HG02588 (cell line): ENCODE measurements at regions not wholly inside any gene's neighbourhood (a gene's known extent, or its start where the extent isn't known, plus 50 kb on each side); places are given as distances from the start of the nearest gene placed in this dataset.
"Not testable (repeated sequence)": the region's sequence is repeated elsewhere in the genome, so short reads cannot be mapped to it uniquely, and the experiment has no call there.

Experiments
- ATAC-seq: cut with Tn5 transposase; IDR thresholded peaks from one replicate; pipeline ENCODE4 v1.9.1; 2021; ENCODE audit warnings: mild to moderate bottlenecking, moderate library complexity; ENCODE audit not compliant: unreplicated experiment

DNA sequence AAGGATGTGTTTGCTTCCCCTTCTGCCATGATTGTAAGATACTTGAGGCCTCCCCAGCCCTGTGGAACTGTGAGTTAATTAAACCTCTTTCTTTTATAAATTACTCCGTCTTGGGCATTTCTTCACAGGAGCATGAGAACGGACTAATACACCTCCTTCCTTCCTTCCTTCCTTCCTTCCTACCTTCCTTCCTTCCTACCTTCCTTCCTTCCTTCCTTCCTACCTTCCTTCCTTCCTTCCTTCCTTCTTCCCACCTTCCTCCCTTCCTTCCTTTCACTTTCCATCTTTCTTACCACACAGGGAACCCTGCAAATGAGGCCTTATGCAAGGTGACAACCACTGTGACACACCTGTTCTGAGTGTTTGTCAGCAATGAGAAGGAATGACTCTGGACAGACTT is 141.3 kb upstream of the EXOC2 start:
- no peak for ATAC-seq

DNA sequence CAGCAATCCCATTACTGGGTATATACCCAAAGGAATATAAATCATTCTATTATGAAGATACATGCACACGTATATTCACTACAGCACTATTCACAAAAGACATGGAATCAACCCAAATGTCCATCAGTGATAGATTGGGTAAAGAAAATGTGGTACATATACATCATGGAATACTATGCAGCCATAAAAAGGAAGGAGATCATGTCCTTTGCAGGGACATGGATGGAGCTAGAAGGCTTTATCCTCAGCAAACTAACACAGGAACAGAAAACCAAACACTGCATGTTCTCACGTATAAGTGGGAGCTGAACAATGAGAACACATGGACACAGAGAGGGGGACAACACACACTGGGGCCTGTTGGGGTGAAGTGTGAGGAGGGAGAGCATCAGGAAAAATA is 139.9 kb upstream of the EXOC2 start:
- ATAC-seq: not testable (repeated sequence)

DNA sequence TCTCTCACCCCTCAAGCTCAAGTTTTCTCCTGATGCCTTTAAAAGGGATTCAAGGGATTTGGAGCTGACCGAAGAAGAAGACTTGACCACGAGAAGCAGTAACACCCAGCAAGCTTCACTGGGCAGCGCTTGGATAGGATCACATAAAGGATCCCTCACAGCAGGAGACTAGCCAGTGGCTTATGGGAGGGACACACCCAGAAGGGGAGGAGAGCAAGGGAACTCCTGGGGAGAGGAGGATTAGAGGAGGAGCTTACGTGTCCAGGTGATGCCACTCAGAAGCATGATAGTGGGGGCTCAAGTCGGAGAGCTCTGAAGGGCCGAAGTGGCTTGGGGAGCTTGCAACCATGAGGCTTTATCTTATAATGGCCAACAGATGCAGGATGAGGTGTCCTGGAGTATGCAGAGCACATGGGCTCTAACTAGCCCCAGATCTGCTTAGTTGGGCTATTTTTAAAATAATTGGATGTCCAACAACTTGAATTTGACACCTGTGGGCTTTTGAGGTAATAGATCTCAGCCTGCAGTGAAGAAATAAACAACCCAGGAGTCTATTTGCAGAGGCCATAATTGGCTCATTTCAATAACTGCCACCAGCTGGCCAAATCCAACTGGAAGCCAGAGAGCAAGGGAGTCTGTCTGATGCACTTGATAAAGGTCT is 137.9 kb upstream of the EXOC2 start:
- ATAC-seq: no peak

DNA sequence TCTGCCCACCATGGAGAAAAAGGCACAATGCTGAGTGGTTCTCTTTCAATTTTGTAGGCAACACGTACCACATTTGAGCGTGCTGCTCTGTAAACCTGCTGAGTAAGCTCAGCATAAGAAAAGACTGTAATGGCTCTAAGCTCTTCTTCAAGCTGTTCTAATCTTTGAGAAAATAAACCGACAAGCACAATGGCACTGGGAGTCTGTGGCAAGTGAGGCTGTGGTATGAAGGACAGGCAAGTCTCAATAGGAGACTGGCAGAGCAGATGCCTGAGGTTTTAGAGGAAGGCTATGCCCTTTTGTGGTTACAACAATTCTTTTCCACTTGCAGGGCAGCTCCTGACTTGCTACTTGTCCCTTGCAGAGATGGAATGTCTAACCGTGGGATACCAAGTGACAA is 136.7 kb upstream of the EXOC2 start:
- ATAC-seq: no peak

DNA sequence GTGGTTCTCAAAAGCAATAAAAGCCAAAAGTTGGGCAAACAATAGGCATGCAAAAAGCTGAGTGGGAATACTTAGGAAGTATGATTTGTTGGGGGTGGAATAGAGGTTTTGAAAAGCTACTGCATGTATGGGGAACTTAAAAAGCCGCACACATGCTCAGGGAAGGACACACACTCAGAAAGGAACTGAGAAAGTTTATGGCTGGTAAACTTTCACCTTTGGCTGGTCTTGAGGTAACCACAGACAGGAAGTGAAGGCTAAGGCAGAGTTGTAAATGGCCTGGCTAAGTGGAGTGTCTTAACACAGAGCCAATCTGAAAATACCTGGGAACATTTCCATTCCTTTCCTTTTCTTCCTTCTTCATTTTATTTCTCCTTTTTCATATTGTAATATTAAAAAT is 134.5 kb upstream of the EXOC2 start:
- ATAC-seq: no peak

DNA sequence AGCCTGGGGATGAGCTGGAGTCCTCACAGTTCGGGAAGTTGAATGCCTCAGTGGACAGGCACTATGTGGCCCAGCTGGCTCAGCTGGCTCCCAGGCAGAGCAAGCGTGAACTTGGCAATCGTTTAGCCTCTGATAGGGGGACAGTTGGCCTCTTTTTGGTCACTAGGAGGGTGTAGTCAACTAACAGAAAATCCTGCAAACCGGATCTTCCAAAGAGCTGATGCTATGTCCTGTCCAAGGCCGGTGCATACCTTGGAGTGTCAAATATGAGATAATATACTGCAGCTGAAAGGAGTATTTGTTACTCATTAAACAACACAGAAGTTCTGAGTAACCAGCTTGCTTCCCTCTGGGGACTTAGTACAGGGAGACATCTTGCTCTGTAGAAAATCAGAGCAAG is 126.2 kb upstream of the EXOC2 start:
- no peak for ATAC-seq

DNA sequence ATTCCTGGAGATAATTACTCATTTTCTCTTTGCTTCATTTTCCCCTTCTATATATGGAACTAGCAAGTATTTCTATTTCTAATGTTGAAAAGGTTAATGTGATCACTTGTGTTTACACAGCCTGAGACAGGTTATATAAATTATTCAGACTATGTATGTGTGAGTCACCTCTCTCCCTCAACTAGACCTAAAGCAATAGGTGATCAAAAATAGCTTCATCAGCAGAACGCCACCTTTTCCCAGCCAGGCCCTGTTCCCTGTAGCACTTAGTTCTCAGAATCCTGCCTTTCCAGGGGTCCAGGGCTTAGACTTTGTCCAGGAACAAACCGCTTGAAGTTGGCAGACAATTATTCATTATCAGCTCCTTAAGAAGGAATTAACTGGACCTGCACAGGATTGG is 125.3 kb upstream of the EXOC2 start:
- ATAC-seq: no peak

DNA sequence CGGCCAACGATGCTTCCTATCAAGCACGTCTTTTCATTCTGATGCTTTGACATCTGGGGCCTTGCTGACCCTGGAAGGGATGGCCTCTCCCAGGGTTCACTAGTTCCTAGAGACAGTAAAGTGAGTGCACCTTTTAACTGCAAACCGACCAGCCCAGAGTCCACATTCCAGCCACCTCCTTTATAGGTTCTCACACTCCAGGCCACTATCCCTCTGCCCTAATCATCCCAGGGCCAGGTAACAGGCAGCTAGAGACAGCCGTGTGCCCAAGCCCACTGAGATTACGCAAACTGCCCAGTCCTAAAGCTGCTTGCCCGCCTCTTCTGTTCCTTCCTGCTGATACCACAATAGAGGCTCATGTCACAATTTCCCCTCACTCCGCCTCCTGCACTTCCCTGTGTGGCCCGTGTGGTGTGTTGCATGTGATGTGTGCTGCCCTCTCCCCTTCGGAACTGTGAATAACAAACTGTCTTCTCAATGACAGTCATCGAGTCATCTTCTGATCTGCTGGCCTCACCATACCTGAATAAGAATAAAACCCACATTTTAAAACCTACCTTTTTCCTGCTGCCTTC is 123.7 kb upstream of the EXOC2 start:
- ATAC-seq: no peak

DNA sequence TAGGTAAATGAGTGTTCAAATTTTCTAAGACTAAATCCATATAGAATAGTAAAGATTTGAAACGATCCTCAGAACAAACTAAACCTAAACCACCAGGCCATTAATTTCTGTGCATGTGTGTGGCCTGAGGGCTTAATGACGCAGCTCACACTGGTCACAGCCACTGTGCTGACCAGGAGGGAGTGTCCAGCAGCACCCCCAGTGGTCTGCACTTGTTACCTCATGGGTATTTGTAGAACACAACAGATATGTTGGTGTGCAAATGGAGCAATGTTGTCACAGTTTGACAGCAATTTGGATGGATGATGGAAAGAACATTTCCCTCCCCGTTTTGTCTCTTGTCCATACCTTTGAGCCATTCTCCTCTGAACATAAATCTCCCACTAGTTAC is 122.4 kb upstream of the EXOC2 start:
- ATAC-seq: no peak

DNA sequence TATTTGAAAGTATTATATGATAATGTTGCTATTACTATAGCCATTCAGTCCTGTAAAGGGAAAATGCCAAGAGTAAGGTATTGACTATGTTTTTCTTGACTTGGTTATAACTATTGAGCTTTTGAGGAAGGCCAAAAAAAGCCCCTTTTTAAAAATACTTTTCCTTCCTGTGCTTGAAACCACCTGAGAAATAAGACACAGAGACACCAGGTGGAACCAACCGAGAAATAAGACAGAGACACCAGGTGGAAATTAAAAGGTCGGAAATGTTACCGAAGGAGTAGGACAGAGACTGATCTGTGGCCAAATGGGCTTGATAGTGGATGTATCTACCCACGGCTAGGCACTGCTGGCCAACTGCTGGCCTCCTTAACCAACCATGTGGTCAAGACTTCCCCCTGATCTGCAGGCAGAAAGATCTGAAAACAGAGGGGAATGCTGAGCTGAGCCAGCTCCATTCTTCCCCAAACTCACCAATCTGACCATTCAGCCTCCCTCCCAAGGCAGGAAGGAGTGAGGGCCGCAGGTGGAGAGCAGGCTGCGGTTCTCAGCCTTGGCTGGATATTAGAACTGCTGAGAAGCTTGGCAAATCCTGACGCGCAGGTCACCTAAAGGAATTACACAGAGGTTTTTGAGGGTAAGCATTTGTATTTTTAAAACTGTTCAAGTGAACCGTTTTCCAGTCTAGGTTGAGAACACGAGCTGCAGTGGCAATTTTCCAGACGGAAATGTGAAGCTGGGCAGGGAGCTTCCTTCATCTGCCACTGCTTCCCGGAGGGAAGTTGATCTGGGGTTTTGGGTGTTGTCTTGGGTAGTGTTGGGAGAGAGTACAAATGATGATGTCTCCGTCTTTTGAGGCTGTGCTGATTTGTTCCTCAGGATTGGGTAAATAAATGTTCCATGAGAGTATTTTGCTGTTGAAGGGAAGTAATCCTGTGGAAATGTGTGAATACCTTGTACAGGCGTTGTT is 121.7 kb upstream of the EXOC2 start:
- no peak for ATAC-seq

DNA sequence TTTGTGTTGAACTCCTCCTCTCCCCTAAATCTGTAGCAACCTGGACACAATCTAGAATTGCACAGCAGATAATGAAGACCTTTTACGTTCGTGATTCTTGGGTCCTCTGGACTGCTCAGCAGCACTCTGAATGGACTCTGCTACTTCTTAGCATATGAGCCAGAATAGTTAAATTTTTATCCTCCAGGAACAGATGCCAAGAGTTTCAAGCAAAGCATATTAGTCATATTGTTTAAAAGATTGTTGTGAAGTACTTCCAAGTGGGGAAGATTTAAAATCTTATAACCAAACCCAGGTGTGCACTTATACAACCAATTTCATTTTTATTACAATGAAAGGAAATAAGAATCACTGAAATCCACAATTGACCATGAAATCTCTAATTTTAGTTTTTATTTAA is 118.9 kb upstream of the EXOC2 start:
- ATAC-seq: no peak

DNA sequence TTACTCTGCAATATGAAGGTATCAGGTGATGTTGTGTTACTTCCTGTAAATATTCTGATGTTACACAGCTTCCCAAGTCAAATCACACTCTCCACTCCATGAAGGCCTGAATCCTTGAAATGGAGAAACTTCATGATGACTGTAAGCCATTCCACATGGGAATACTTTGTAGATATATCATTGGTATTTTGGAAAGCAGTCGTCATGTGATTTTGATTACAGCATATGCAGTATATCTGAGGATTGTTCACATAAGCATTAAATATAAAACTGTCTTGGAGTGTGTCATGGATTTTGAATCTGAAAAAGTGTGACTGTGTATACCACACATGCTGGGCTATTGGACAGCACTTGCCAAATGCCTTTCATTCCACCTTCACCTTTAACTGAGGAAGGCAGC is 118.3 kb upstream of the EXOC2 start:
- no peak for ATAC-seq

DNA sequence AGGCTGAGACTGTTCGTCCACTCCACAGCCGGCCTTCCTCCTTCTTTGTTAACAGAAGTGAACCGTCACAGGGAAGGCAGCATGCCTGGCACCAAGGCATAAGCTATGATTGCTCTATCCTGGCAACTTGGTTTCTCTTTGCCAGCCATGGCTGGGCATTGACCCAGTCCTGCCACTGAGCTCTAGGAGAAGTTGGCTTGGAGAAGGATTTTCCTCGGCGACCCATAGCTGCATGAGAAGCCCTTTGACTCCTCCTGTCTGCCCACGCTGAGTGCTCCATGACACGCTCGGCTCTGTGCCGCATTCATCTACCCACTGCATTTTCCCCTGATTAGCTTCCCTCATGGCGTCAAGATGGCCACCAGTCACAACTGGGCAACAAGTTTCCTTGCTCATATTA is 111.8 kb upstream of the EXOC2 start:
- ATAC-seq: no peak

DNA sequence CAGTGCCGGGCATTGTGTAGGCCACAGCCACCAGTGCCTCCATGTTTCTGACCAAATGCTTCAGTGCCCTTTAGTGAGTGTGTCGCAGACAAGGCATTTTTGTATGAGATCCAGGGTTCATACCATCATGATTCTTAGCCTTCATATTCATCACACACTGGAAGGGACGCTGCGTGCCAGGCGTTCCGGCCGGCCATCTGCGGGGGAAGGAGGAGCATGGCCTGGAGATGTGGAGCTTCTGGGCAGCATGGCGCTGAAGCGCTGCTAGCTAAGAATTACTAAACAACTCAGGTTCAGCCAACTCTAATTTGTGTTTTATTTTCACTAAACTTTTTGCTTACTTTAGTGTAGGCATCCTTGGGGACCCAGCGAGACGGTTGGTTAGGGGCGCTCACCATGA is 111.4 kb upstream of the EXOC2 start:
- no peak for ATAC-seq

DNA sequence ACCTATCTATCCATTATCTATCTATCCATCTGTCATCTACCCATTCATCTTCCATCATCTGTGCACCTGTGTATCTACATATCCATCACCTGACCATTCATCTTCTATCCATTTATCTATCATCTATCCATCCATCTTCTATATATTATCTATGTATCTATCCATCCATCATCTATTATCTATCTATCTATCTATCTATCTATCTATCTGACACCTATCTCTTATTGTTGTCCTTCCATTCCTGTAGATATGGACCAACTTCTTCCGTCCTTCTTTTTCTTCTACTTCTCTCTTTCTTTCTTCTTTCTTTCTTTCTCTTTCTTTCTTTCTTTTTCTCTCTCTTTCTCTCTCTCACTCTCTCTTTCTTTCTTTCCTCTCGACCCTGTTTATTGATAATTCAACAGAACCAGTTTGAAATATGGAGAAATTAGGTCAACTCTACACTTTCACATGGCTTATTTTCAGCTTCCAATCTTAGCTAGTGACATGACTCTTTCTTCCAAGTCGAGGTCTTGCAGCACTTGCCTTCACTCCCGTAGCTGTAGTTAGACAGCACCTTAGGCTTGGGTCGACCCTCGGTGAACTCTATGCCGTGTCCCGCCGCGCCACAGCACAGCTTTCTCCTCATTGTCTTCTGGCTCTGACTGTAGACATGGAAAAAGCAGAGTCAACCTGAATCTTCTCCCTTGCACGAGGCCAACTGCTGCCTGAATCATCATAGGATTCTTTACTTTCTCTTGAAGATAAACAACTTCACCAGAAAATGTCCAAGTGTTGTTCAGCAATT is 110.4 kb upstream of the EXOC2 start:
- no peak for ATAC-seq

DNA sequence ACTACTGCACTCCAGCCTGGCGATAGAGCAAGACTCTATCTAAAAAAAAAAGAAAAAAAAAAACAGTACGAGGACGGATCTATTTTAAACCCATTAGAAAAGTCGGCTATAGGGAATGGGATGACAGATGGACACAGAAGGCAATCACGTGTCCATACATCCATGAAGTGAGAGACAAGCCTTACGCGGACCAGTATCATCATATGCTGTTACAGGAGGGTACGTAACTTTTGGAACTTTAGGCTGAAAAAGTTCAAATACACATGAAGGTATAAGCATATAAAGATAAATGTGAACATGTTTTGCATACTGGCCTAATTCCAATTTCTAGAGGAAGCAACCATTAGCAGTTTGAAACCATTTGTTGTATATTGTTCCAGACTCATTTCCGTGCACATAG is 109.8 kb upstream of the EXOC2 start:
- ATAC-seq: no peak

DNA sequence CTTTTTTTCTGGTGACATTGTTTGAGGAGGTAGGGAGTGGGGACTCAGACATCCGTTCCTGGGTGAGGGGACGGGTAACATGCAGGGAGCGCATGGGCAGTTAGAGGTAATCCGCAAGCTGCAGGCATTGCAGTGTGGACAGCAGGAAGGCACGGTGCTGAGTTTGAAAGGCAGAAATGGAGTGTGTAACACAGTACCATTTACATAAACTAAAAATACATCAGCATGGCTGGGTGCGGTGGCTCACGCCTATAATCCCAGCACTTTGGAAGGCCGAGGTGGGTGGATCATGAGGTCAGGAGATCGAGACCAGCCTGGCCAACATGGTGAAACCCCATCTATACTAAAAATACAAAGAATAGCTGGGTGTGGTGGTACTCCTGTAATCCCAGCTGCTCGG is 109.3 kb upstream of the EXOC2 start:
- ATAC-seq: not testable (repeated sequence)

DNA sequence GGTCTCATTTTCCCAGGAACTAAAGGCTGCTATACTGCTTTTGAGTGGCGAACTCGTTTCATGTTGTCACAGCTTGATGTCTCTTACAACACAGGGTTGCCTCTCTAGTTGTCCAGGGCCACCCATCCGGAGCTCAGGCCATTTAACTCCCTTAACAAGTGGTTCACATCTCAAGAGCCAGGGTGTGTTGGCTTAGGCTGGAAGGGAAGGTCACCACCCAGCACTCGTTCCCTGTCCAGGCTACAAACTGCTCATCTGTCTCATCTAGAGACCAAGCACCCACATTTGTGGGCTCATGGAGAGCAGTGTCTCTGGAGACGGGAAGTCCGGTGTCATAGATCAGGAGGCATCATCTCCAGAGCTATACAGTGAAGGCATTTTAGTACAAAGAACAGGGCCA is 106.8 kb upstream of the EXOC2 start:
- no peak for ATAC-seq

DNA sequence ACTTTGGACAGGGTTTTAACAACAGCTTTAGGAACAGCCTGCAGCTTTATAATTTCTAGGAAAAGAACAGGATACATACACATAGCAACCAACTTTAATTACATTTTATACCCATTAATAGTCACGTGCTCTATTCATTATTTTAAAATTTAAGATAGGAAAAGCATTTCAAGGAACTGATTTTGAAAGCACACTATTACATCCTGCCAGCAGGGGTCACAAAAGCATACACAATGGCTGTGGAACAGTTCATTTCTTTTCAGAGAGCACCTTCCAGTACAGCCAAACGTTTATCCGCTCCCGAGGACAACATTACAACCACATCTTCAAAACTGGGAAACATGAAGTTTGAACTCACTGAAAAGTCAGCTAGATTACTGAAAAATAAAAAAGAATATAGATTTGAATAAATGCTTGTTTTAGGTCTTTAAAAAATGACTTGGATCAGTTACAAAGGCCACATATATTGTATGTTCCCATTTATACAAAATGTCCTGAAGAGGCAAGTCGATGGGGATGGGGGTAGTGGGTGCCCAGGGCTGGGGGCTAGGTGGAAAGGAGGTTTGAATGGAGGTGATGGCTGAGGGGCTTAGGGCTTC is 104.6 kb upstream of the EXOC2 start:
- ATAC-seq: no peak

DNA sequence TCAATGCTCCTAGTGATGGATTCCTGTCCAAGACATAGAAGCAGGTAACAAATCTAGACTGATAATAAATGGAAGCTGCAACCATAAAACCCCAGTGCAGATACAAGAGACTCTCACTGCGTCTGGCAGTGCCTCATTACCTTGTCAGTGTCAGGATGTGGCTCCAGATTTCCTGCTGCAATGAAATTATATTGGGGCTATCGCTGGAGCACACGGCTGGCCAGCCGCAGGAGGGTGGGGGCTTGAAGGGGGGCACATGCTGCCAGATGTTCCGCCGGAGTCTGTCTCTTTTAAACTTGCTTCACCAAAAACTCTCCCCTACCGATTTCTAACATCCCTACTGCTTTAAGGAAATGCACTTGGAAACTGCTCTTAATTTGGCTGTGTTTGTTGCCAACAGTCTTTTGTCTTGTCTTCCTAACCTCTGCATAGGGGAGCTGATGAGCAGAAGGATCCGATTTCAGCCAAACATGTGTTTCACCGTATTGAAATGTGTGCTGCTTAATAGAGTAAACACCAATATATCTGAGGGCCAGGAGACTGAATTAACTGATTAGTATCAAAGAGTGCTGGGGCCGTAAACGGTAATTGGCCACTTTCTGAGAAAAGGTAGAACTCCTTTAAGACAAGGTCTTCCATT is 102.2 kb upstream of the EXOC2 start:
- no peak for ATAC-seq
